Mononuclear cell (primary cell): ENCODE measurements at regions not wholly inside any gene's neighbourhood (a gene's known extent, or its start where the extent isn't known, plus 50 kb on each side); places are given as distances from the start of the nearest gene placed in this dataset.

Source experiments
- H3K27me3 ChIP-seq: 2 replicates; pipeline ENCODE4 v1.6.0; 2011; ENCODE audit warnings: low read length, control low read depth; ENCODE audit not compliant: insufficient read depth
- H3K4me1 ChIP-seq: 2 replicates; pipeline ENCODE4 v1.5.1; 2011; ENCODE audit warnings: mild to moderate bottlenecking, low read length, control low read depth; ENCODE audit not compliant: insufficient read depth
- H3K4me3 ChIP-seq: 2 replicates; pipeline ENCODE4 v1.5.1; 2011; ENCODE audit warnings: mild to moderate bottlenecking, low read length, moderate library complexity
- H3K9me3 ChIP-seq: 2 replicates; pipeline ENCODE4 v1.5.1; 2011; ENCODE audit warnings: low read depth, mild to moderate bottlenecking, control low read depth, low read length

DNA sequence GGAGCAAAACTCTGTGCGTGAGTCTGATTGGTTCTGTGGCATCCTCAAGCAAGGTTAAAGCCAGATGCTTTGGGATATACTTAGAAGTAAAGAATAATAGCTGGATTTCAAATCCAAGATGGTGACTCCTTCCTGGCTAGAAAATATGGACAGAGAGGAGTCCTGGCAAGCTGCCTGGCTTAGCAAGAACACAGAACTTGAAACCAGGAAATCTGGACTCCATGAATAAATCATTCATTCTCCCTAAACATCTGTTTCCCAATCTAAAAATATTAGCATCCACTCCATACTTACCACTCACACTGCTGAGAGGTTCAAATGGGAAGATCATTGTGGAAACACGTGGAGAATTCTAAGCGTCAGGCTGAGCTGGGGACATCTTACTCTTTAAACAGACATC is 1074.1 kb upstream of the AUTS2 start:
- no peaks in the 10 kb centered on the region for H3K27me3 ChIP-seq
- H3K4me1 ChIP-seq, result no peaks in the 10 kb centered on the region
- H3K4me3 ChIP-seq, result no peak overlapping the region
- H3K9me3 ChIP-seq, result no peaks in the 10 kb centered on the region

GRCh38 chr7:68529221-68529620 is 1069.1 kb upstream of the AUTS2 start:
- Histone ChIP-seq H3K27me3 (no peaks in the 10 kb centered on the region), H3K4me3 (no peak overlapping the region), H3K4me1 (no peaks in the 10 kb centered on the region), H3K9me3 (no peaks in the 10 kb centered on the region)

DNA sequence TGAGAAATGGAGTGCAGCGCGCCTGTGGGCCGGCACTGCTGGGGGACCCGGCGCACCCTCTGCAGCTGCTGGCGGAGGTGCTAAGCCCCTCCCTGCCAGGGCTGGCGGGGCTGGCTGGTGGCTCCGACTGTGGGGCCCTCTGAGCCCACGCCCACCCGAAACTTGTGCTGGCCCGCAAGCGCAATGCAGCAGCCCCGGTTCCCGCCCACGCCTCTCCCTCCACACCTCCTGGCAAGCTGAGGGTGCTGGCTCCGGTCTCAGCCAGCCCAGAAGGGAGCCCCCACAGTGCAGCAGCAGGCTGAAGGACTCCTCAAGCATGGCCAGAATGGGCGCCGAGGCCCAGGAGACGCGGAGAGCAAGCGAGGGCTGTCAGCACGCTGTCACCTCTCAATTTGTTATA is 1063.0 kb upstream of the AUTS2 start:
- Histone ChIP-seq H3K27me3 (no peaks in the 10 kb centered on the region), H3K9me3 (no peaks in the 10 kb centered on the region), H3K4me1 (no peaks in the 10 kb centered on the region), H3K4me3 (no peak overlapping the region)

DNA sequence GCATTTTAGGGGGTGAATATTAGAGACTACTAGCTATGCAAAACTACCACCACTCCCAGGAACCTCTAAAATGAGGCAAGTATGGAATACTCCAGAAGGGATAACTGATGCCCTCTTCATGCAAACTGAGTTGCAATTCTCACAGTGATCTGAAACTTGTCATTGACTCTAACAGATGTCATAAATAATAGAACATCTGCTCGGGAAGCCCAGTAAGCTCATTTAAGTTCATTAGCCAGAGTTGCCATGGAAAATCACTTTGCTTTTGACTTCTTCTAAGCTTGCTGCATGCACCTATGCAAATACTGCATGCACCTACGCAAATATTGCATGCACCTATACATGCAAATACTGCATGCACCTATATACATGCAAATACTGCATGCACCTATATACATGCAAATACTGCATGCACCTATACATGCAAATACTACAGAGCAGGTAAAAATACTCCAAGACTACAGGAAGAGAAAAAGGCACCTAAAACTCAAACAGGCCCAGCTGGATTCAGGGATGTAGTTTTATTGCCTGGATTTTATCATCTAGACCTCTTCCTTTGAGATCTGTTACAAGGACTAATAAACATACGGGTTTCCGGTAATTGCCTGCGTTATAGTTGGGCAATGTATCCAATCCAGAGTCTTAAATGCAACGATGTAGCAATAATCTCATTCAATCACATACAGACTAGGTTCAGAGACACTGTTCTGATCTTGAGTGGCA is 1061.1 kb upstream of the AUTS2 start:
- Histone ChIP-seq H3K4me1 (no peaks in the 10 kb centered on the region), H3K9me3 (peaks cover 6% of the 10 kb centered on the region), H3K27me3 (no peaks in the 10 kb centered on the region), H3K4me3 (no peak overlapping the region)

DNA sequence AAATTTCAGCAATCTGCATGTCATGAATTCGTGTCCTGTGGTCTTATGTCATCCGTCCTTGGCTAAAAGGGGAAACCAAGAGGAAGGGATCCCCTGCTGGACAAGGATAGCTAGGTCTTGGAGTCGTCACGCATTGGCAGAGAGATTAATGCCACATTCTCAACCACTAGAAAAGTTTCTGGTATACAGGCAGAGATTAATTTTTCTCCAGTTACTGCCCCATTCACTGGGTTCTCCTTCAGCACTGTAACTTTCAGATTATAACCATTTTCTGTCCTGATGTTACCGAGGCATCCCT is 1060.6 kb upstream of the AUTS2 start:
- peaks cover 8% of the 10 kb centered on the region for H3K9me3 ChIP-seq
- H3K4me1 ChIP-seq, result no peaks in the 10 kb centered on the region
- H3K4me3 ChIP-seq, result no peak overlapping the region
- H3K27me3 ChIP-seq, result no peaks in the 10 kb centered on the region

DNA sequence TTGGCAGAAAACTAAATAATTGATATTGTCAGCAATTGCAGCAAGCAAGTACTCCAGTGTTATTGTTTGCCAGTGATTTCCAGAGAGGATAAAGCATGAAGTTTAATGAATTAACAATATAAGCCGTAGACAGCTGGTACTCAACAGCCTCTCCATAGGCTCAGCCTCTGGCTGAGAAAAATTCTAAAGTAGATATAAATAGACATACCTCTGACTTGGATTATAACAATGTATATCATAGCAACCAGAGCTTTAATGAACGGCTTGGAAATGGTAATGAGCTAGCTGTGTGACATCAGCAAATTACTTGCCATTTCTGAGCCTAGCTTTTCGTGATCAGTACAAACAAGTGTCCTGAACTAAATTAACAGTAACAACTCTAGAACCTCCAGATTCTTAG is 1055.4 kb upstream of the AUTS2 start:
- Histone ChIP-seq H3K4me1 (no peaks in the 10 kb centered on the region), H3K4me3 (no peak overlapping the region), H3K9me3 (peaks cover 8% of the 10 kb centered on the region), H3K27me3 (no peaks in the 10 kb centered on the region)

- Histone ChIP-seq H3K9me3 (peaks cover 8% of the 10 kb centered on the region), H3K27me3 (no peaks in the 10 kb centered on the region), H3K4me3 (no peak overlapping the region), H3K4me1 (no peaks in the 10 kb centered on the region)
These were observed 1053.4 kb upstream of the AUTS2 start for GRCh38 chr7:68544851-68545250.

DNA sequence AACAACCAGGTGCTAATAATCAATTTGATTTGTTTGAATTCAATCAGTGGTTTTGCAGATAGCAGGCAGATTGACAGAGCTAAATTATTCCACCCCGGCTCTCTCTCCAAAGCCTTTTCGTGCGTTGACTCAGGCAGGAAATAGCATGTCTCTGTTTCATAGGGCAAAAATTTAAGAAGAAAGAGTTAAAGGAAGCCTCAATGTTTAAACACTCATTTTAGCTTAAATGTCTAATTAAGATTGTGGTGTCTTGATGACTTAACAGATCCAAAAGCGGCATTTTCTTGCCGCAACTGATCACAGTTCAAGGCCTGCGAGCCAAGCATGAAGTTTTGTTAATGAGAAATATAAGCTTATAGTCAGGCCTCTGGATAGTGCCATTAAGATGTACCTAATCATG is 1051.1 kb upstream of the AUTS2 start:
- Histone ChIP-seq H3K9me3 (peaks cover 3% of the 10 kb centered on the region), H3K27me3 (no peaks in the 10 kb centered on the region), H3K4me1 (no peaks in the 10 kb centered on the region), H3K4me3 (no peak overlapping the region)

- H3K4me3 ChIP-seq, result no peak overlapping the region
- H3K27me3 ChIP-seq, result no peaks in the 10 kb centered on the region
- no peaks in the 10 kb centered on the region for H3K9me3 ChIP-seq
- no peaks in the 10 kb centered on the region for H3K4me1 ChIP-seq
These were observed 1050.5 kb upstream of the AUTS2 start for GRCh38 chr7:68547799-68548198.

- no peaks in the 10 kb centered on the region for H3K27me3 ChIP-seq
These were observed 1048.2 kb upstream of the AUTS2 start for GRCh38 chr7:68550027-68550426.

GRCh38 chr7:68550635-68551034 is 1047.6 kb upstream of the AUTS2 start:
- no peak overlapping the region for H3K4me3 ChIP-seq
- H3K27me3 ChIP-seq, result no peaks in the 10 kb centered on the region
- no peaks in the 10 kb centered on the region for H3K9me3 ChIP-seq
- no peaks in the 10 kb centered on the region for H3K4me1 ChIP-seq

More at GRCh38 chr7:68550027-68550426, 1048.2 kb upstream of the AUTS2 start:
- H3K4me3 ChIP-seq, result no peak overlapping the region
- no peaks in the 10 kb centered on the region for H3K9me3 ChIP-seq
- no peaks in the 10 kb centered on the region for H3K4me1 ChIP-seq

GRCh38 chr7:68556537-68556936 is 1041.7 kb upstream of the AUTS2 start:
- Histone ChIP-seq H3K4me3 (no peak overlapping the region), H3K27me3 (no peaks in the 10 kb centered on the region), H3K9me3 (no peaks in the 10 kb centered on the region), H3K4me1 (no peaks in the 10 kb centered on the region)

GRCh38 chr7:68559518-68559917 is 1038.8 kb upstream of the AUTS2 start:
- Histone ChIP-seq H3K4me1 (no peaks in the 10 kb centered on the region), H3K4me3 (no peak overlapping the region), H3K27me3 (no peaks in the 10 kb centered on the region), H3K9me3 (no peaks in the 10 kb centered on the region)

- no peaks in the 10 kb centered on the region for H3K27me3 ChIP-seq
- no peaks in the 10 kb centered on the region for H3K4me1 ChIP-seq
- H3K4me3 ChIP-seq, result no peak overlapping the region
- no peaks in the 10 kb centered on the region for H3K9me3 ChIP-seq
These were observed 1035.9 kb upstream of the AUTS2 start for GRCh38 chr7:68562323-68562899.

DNA sequence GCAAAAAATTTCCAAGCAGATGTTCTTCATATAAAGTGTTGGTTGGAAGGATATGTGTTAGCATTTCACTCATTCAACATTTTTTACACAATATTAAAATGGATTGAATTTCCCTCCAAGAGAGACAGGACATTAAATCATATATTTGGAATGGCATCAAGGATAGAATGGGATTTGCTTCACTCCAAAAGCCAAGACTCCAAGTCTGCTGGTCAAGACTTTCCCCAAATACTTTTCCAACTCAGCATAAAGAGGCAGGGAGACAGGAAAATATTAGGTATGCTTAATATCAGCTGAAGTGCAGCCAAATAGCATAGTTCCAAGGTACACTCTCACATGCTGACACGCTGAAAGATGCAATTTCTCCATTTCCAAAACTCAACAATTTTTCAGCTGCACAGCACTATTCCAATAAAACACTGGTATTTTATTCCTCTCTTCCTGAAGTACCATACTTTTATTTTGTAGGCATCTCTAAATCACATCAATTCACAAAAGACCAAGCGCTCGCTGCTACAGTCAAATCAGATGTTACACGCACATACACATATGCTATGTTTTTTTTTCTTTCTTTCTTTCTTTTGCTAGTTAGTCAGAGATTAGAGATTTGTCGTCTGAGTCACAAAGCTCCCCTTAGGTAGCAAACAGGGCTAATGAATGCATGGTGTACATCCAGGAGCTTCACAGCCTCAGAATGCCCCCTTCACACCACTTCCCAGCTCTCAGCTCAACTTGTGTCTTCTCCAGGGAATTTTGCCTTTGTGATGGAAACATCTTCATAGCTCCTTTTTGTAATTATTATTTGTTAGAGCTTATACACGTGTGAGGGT is 1033.8 kb upstream of the AUTS2 start:
- Histone ChIP-seq H3K9me3 (no peaks in the 10 kb centered on the region), H3K4me3 (no peak overlapping the region), H3K4me1 (no peaks in the 10 kb centered on the region), H3K27me3 (no peaks in the 10 kb centered on the region)
